GM12878 (cell line): ENCODE measurements at regions not wholly inside any gene's neighbourhood (a gene's known extent, or its start where the extent isn't known, plus 50 kb on each side); places are given as distances from the start of the nearest gene placed in this dataset.

Experiments
- MEF2A ChIP-seq: IDR thresholded peaks from 2 replicates; pipeline ENCODE4 v1.6.1; 2011; ENCODE audit warnings: low read depth, mild to moderate bottlenecking, low read length, moderate library complexity; ENCODE audit not compliant: insufficient read depth
- NFYA ChIP-seq: IDR thresholded peaks from 2 replicates; pipeline ENCODE4 v1.6.1; 2011; ENCODE audit warnings: low read depth, mild to moderate bottlenecking, low read length, improper control_type of control experiment, borderline replicate concordance
- PML ChIP-seq: IDR thresholded peaks from 2 replicates; pipeline ENCODE4 v1.6.1; 2012; ENCODE audit warnings: low read length, inconsistent platforms
- TF ChIP-seq, protein P1 (sequence below): fragments of 450-650 bp; conservative IDR thresholded peaks from 2 replicates; pipeline ENCODE4 v1.6.1; 2017; ENCODE audit warnings: mild to moderate bottlenecking, moderate library complexity
- TF ChIP-seq, protein P2 (sequence below): IDR thresholded peaks from 2 replicates; pipeline ENCODE4 v1.6.1; 2012; ENCODE audit warnings: low read depth, low read length, improper control_type of control experiment
- TF ChIP-seq, protein P3 (sequence below): IDR thresholded peaks from 2 replicates; pipeline ENCODE4 v1.6.1; 2012; ENCODE audit warnings: improper control_type of control experiment, low read depth, low read length; ENCODE audit not compliant: insufficient replicate concordance

DNA sequence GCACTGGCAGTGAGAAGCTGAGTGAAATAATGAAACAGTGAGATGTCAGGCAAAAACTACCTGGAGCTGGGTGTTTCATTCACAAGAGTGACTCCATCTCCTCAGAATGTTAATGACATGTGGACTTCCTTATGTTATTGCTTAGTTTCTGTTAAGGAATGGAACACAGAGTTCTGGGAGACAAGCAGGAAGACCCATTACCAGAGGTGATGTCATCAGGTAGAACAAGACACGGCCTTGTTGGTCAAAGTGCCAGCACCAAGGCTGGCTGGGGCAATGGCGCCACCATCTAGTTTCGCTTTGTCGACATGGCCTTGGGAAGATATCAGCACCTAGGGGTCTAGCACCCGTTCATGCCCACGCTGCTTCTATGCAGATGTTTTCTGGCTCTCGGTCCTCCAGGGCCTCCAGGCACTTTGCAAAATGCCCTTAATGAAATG lies 252.2 kb downstream of the FAM43A start (continued):
- TF ChIP-seq, protein P1, sequence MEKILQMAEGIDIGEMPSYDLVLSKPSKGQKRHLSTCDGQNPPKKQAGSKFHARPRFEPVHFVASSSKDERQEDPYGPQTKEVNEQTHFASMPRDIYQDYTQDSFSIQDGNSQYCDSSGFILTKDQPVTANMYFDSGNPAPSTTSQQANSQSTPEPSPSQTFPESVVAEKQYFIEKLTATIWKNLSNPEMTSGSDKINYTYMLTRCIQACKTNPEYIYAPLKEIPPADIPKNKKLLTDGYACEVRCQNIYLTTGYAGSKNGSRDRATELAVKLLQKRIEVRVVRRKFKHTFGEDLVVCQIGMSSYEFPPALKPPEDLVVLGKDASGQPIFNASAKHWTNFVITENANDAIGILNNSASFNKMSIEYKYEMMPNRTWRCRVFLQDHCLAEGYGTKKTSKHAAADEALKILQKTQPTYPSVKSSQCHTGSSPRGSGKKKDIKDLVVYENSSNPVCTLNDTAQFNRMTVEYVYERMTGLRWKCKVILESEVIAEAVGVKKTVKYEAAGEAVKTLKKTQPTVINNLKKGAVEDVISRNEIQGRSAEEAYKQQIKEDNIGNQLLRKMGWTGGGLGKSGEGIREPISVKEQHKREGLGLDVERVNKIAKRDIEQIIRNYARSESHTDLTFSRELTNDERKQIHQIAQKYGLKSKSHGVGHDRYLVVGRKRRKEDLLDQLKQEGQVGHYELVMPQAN, result no peak
- no peak for TF ChIP-seq MEF2A
- TF ChIP-seq, protein P2, sequence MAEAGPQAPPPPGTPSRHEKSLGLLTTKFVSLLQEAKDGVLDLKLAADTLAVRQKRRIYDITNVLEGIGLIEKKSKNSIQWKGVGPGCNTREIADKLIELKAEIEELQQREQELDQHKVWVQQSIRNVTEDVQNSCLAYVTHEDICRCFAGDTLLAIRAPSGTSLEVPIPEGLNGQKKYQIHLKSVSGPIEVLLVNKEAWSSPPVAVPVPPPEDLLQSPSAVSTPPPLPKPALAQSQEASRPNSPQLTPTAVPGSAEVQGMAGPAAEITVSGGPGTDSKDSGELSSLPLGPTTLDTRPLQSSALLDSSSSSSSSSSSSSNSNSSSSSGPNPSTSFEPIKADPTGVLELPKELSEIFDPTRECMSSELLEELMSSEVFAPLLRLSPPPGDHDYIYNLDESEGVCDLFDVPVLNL, result no peak
- no peak for TF ChIP-seq NFYA
- no peak for TF ChIP-seq PML
- TF ChIP-seq, protein P3, sequence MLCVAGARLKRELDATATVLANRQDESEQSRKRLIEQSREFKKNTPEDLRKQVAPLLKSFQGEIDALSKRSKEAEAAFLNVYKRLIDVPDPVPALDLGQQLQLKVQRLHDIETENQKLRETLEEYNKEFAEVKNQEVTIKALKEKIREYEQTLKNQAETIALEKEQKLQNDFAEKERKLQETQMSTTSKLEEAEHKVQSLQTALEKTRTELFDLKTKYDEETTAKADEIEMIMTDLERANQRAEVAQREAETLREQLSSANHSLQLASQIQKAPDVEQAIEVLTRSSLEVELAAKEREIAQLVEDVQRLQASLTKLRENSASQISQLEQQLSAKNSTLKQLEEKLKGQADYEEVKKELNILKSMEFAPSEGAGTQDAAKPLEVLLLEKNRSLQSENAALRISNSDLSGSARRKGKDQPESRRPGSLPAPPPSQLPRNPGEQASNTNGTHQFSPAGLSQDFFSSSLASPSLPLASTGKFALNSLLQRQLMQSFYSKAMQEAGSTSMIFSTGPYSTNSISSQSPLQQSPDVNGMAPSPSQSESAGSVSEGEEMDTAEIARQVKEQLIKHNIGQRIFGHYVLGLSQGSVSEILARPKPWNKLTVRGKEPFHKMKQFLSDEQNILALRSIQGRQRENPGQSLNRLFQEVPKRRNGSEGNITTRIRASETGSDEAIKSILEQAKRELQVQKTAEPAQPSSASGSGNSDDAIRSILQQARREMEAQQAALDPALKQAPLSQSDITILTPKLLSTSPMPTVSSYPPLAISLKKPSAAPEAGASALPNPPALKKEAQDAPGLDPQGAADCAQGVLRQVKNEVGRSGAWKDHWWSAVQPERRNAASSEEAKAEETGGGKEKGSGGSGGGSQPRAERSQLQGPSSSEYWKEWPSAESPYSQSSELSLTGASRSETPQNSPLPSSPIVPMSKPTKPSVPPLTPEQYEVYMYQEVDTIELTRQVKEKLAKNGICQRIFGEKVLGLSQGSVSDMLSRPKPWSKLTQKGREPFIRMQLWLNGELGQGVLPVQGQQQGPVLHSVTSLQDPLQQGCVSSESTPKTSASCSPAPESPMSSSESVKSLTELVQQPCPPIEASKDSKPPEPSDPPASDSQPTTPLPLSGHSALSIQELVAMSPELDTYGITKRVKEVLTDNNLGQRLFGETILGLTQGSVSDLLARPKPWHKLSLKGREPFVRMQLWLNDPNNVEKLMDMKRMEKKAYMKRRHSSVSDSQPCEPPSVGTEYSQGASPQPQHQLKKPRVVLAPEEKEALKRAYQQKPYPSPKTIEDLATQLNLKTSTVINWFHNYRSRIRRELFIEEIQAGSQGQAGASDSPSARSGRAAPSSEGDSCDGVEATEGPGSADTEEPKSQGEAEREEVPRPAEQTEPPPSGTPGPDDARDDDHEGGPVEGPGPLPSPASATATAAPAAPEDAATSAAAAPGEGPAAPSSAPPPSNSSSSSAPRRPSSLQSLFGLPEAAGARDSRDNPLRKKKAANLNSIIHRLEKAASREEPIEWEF, result no peak
